PC-3 (cell line): ENCODE measurements at regions not wholly inside any gene's neighbourhood (a gene's known extent, or its start where the extent isn't known, plus 50 kb on each side); places are given as distances from the start of the nearest gene placed in this dataset.

Experiments
- ATAC-seq: fragments of 200-7000 bp; cut with Tn5 transposase; 2 replicates; pipeline ENCODE4 v1.9.1; 2020; ENCODE audit warnings: mild to moderate bottlenecking, moderate library complexity
- BruUV-seq: library from RNA; stranded (reverse); fragments of 400-500 nt; replicated peaks from 2 replicates; lab custom pipeline; 2021; lab: Mats Ljungman, UMichigan
- CTCF ChIA-PET: fragments of 300-600 bp; sonication (Branson Sonifier 250); formaldehyde crosslinking; loops from one replicate; lab custom pipeline; 2022; ENCODE audit warnings: antibody characterized with exemption; lab: Charles Lee
- POLR2A ChIA-PET: fragments of 300-600 bp; sonication (Branson Sonifier 250); formaldehyde crosslinking; loops from one replicate; lab custom pipeline; 2022; ENCODE audit warnings: antibody characterized with exemption; ENCODE audit not compliant: unreplicated experiment; lab: Charles Lee
- DNase-seq: peaks from one replicate; pipeline ENCODE4 v3.0.0-alpha.2; 2015
- H2AFZ ChIP-seq: fragments of 300-600 bp; sonication (generic); 2 replicates; pipeline ENCODE4 v1.6.0; 2016; ENCODE audit warnings: antibody characterized with exemption, low read length
- H3F3A ChIP-seq: fragments of 300-600 bp; sonication (generic); one replicate; pipeline ENCODE4 v1.6.0; 2017; ENCODE audit warnings: antibody characterized with exemption, low read length, control low read depth, mild to moderate bottlenecking; ENCODE audit not compliant: unreplicated experiment
- H3K27ac ChIP-seq: fragments of 300-600 bp; sonication (generic); 2 replicates; pipeline ENCODE4 v1.5.1; 2016; ENCODE audit warnings: mild to moderate bottlenecking, low read length
- H3K27me3 ChIP-seq: fragments of 300-600 bp; sonication (generic); 2 replicates; pipeline ENCODE4 v1.6.1; 2016; ENCODE audit warnings: low read length, mixed read lengths
- H3K36me3 ChIP-seq: fragments of 300-600 bp; sonication (generic); 2 replicates; pipeline ENCODE4 v1.6.1; 2016; ENCODE audit warnings: low read depth, mixed run types, low read length, mixed read lengths
- H3K4me1 ChIP-seq: fragments of 300-600 bp; sonication (generic); 2 replicates; pipeline ENCODE4 v1.5.1; 2016; ENCODE audit warnings: low read length; ENCODE audit not compliant: insufficient read depth
- H3K4me2 ChIP-seq: fragments of 300-600 bp; sonication (generic); 2 replicates; pipeline ENCODE4 v1.6.0; 2016; ENCODE audit warnings: low read length
- H3K4me3 ChIP-seq: fragments of 300-600 bp; sonication (generic); 2 replicates; pipeline ENCODE4 v1.5.1; 2016; ENCODE audit warnings: mild to moderate bottlenecking, low read length, mixed read lengths
- H3K79me2 ChIP-seq: fragments of 300-600 bp; sonication (generic); 2 replicates; pipeline ENCODE4 v1.6.1; 2017; ENCODE audit warnings: low read length, mixed read lengths
- H3K9ac ChIP-seq: fragments of 300-600 bp; sonication (generic); 2 replicates; pipeline ENCODE4 v1.6.0; 2016; ENCODE audit warnings: mild to moderate bottlenecking, low read length
- H3K9me2 ChIP-seq: fragments of 300-600 bp; sonication (generic); replicated peaks from 2 replicates; pipeline ENCODE4 v1.6.1; 2016; ENCODE audit warnings: mixed run types, low read length, mixed read lengths
- H3K9me3 ChIP-seq: fragments of 300-600 bp; sonication (generic); 2 replicates; pipeline ENCODE4 v1.6.1; 2016; ENCODE audit warnings: low read length, mixed read lengths
- H4K20me1 ChIP-seq: fragments of 300-600 bp; sonication (generic); 2 replicates; pipeline ENCODE4 v1.6.1; 2016; ENCODE audit warnings: low read length, mixed read lengths
- EZH2 ChIP-seq: fragments of 300-600 bp; sonication (generic); IDR thresholded peaks from one replicate; pipeline ENCODE4 v1.6.1; 2017; ENCODE audit warnings: antibody characterized with exemption, mild to moderate bottlenecking, low read length; ENCODE audit not compliant: unreplicated experiment
- EZH2phosphoT487 ChIP-seq: fragments of 300-600 bp; sonication (generic); IDR thresholded peaks from 2 replicates; pipeline ENCODE4 v1.6.1; 2018; ENCODE audit warnings: mild to moderate bottlenecking, antibody characterized with exemption, low read length, borderline replicate concordance
- intact Hi-C: fragments of 100-400 bp; cut with micrococcal nuclease; formaldehyde crosslinking; loops from 2 replicates; pipeline ENCODE4 v1.9.0; 2023
- TF ChIP-seq, protein P1 (sequence below): fragments of 300-600 bp; sonication (generic); conservative IDR thresholded peaks from 2 replicates; pipeline ENCODE4 v1.5.1; 2017; ENCODE audit warnings: antibody characterized with exemption, low read depth, mild to moderate bottlenecking, low read length

DNA sequence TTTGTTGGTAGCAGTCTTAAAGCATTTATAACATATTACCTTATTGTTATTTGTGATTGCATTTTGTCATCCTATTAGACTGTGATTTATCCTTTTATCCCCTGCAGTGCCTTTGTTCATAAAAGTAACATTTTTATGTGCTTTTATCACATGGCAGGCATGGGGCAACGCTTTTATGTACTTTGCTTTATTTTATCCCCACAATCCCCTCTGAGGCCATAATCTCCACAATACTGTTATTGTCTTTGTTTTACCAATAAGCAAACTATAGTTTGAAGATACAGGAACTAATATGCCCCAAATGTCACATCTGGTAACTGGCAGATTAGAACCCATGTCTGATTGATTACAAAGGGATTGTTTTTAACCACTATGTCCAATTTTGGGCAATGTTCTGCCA is 613.5 kb downstream of the REEP3 start:
- no peaks in the 10 kb centered on the region for H3K9me3 ChIP-seq
- ChIA-PET CTCF (no interaction called here), POLR2A (no interaction called here)
- H3F3A ChIP-seq: no peaks in the 10 kb centered on the region
- ATAC-seq (no peak), DNase-seq (no peak)
- no peaks in the 10 kb centered on the region for H3K36me3 ChIP-seq
- no peak overlapping the region for H3K4me3 ChIP-seq
- no TSS peak for BruUV-seq
- TF ChIP-seq EZH2: no peak
- TF ChIP-seq EZH2phosphoT487: no peak
- TF ChIP-seq, protein P1, sequence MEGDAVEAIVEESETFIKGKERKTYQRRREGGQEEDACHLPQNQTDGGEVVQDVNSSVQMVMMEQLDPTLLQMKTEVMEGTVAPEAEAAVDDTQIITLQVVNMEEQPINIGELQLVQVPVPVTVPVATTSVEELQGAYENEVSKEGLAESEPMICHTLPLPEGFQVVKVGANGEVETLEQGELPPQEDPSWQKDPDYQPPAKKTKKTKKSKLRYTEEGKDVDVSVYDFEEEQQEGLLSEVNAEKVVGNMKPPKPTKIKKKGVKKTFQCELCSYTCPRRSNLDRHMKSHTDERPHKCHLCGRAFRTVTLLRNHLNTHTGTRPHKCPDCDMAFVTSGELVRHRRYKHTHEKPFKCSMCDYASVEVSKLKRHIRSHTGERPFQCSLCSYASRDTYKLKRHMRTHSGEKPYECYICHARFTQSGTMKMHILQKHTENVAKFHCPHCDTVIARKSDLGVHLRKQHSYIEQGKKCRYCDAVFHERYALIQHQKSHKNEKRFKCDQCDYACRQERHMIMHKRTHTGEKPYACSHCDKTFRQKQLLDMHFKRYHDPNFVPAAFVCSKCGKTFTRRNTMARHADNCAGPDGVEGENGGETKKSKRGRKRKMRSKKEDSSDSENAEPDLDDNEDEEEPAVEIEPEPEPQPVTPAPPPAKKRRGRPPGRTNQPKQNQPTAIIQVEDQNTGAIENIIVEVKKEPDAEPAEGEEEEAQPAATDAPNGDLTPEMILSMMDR: no peak
- no peaks in the 10 kb centered on the region for H4K20me1 ChIP-seq
- no peaks in the 10 kb centered on the region for H3K4me1 ChIP-seq
- H3K4me2 ChIP-seq: no peak overlapping the region
- no peak overlapping the region for H3K9ac ChIP-seq
- H3K9me2 ChIP-seq: no peaks in the 10 kb centered on the region
- H3K79me2 ChIP-seq: no peaks in the 10 kb centered on the region
- H3K27ac ChIP-seq: no peak overlapping the region
- H2AFZ ChIP-seq: no peak overlapping the region
- peaks cover 5% of the 10 kb centered on the region; the same call in 1 of the 2 replicates for H3K27me3 ChIP-seq
- intact Hi-C loops: no loop called here

DNA sequence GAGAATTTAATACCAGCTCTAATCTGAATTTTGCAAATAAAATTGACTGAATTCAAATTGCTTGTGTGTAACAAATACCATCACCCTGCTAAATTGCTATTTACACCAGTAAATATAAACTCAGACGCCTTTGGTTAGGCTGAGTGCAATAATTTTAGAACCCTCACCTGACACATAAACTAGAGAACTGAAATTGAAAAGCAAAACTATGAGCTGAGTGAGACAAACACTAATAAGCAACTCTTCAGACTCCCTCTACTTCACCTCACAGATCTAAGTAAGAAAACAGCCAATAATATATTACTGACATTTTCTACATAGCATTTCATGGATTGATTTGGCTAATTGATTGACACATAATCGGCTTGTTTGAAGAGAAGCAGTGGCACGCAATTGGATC is 621.2 kb downstream of the REEP3 start:
- Histone ChIP-seq H2AFZ (no peak overlapping the region), H4K20me1 (no peaks in the 10 kb centered on the region), H3K9ac (no peak overlapping the region), H3K27ac (no peak overlapping the region), H3K4me1 (no peaks in the 10 kb centered on the region), H3K9me2 (no peaks in the 10 kb centered on the region), H3K4me2 (no peak overlapping the region), H3K79me2 (no peaks in the 10 kb centered on the region), H3K36me3 (no peaks in the 10 kb centered on the region), H3K4me3 (no peak overlapping the region), H3F3A (no peaks in the 10 kb centered on the region), H3K27me3 (no peaks in the 10 kb centered on the region), H3K9me3 (no peaks in the 10 kb centered on the region)
- ATAC-seq: no peak
- TF ChIP-seq EZH2 (no peak), EZH2phosphoT487 (no peak)
- TF ChIP-seq, protein P1: no peak
- no peak for DNase-seq
- intact Hi-C loops: no loop called here
- POLR2A ChIA-PET: no interaction called here
- BruUV-seq: no TSS peak
- CTCF ChIA-PET: no interaction called here

DNA sequence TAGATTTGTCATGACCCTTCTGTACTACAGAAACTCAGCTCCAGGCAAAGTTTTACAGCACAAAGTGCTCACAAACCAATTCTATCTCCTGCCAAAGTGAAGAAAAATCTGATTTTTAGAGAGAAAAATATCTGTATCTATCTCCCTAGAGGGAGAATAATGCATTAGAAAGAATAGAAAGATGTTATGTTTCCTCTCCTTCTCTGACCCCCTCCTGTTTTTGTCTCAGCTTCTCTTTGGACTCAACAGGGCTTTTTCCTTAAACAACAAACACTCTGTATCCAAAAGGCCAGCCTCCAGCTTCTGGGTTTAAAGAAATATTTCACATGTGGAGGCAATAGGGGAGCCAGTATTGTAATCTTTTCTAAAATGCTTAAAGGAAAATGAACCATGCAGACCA is 627.4 kb downstream of the REEP3 start:
- DNase-seq (no peak), ATAC-seq (no peak)
- ChIA-PET POLR2A (no interaction called here), CTCF (no interaction called here)
- no TSS peak for BruUV-seq
- H3K9ac ChIP-seq: no peak overlapping the region
- H3K4me3 ChIP-seq: no peak overlapping the region
- H3K36me3 ChIP-seq: no peaks in the 10 kb centered on the region
- H3K27ac ChIP-seq: no peak overlapping the region
- H2AFZ ChIP-seq: no peak overlapping the region
- no peaks in the 10 kb centered on the region for H3K9me3 ChIP-seq
- no peaks in the 10 kb centered on the region for H3K9me2 ChIP-seq
- no peaks in the 10 kb centered on the region for H3F3A ChIP-seq
- intact Hi-C loops: no loop called here
- TF ChIP-seq EZH2 (no peak), EZH2phosphoT487 (no peak)
- TF ChIP-seq, protein P1: no peak
- H3K4me2 ChIP-seq: no peak overlapping the region
- no peaks in the 10 kb centered on the region for H3K79me2 ChIP-seq
- H4K20me1 ChIP-seq: no peaks in the 10 kb centered on the region
- no peaks in the 10 kb centered on the region for H3K27me3 ChIP-seq
- no peaks in the 10 kb centered on the region for H3K4me1 ChIP-seq
